Endothelial cell of umbilical vein (primary cell): ENCODE measurements at regions not wholly inside any gene's neighbourhood (a gene's known extent, or its start where the extent isn't known, plus 50 kb on each side); places are given as distances from the start of the nearest gene placed in this dataset.

ENCODE experiments used
- BruUV-seq: library from RNA; stranded (reverse); fragments of 400-500 nt; replicated peaks from 2 replicates; lab custom pipeline; 2021; lab: Mats Ljungman, UMichigan
- CTCF ChIA-PET: fragments of 300-600, 350-600 bp; sonication (Branson Sonifier 250); formaldehyde crosslinking; loops from one replicate; lab custom pipeline; 2021; ENCODE audit warnings: antibody characterized with exemption, inconsistent platforms; lab: Charles Lee
- POLR2A ChIA-PET: fragments of 300-600, 350-600 bp; sonication (Branson Sonifier 250); formaldehyde crosslinking; loops from one replicate; lab custom pipeline; 2021; ENCODE audit warnings: antibody characterized with exemption, inconsistent platforms; lab: Charles Lee
- DNase-seq: peaks from one replicate; pipeline ENCODE4 v3.0.0-alpha.2; 2011; ENCODE audit warnings: low read depth, low spot score
- FAIRE-seq: peaks from 2 replicates; lab custom pipeline; 2011; peaks lifted over from hg19 to GRCh38; lab: Jason Lieb, UNC
- H2AFZ ChIP-seq: 2 replicates; pipeline ENCODE4 v1.6.0; 2012; ENCODE audit warnings: low read depth, low read length, control low read depth, inconsistent platforms
- H3K27ac ChIP-seq: 2 replicates; pipeline ENCODE4 v1.5.1; 2011; ENCODE audit warnings: low read depth, mild to moderate bottlenecking, control low read depth, low read length, moderate library complexity; ENCODE audit not compliant: insufficient read depth
- H3K27me3 ChIP-seq, 2 experiments: 2 replicates each; pipeline versions ENCODE4 v1.6.0 to v1.6.1; 2011; ENCODE audit warnings: low read length in 2 of 2, mixed read lengths in 1 of 2; ENCODE audit not compliant: control insufficient read depth in 2 of 2, insufficient read depth in 2 of 2
- H3K36me3 ChIP-seq, 2 experiments: 2 replicates in 1 of 2; 3 replicates in 1 of 2; pipeline ENCODE4 v1.5.1; 2011; ENCODE audit warnings: low read length in 2 of 2, mild to moderate bottlenecking in 1 of 2, moderate library complexity in 1 of 2; ENCODE audit not compliant: control insufficient read depth in 2 of 2, insufficient read depth in 2 of 2; ENCODE audit errors: extremely low read depth in 1 of 2
- H3K4me1 ChIP-seq: 3 replicates; pipeline ENCODE4 v1.5.1; 2011; ENCODE audit warnings: mild to moderate bottlenecking, low read length; ENCODE audit not compliant: control insufficient read depth, insufficient read depth; ENCODE audit errors: extremely low read depth
- H3K4me2 ChIP-seq: 2 replicates; pipeline ENCODE4 v1.6.1; 2011; ENCODE audit warnings: low read length, control low read depth, mixed read lengths; ENCODE audit not compliant: insufficient read depth
- H3K4me3 ChIP-seq, 3 experiments: fragments of 200-600 bp in 1 of 3; sonication (generic), shearing (Covaris generic) in 1 of 3; replicated peaks in 1 of 3; 2 replicates each; pipeline ENCODE4 v1.5.1; 2011 to 2016; ENCODE audit warnings: control low read depth in 3 of 3, low read length in 3 of 3, mild to moderate bottlenecking in 2 of 3, inconsistent platforms in 1 of 3, low read depth in 1 of 3, moderate library complexity in 1 of 3; ENCODE audit not compliant: insufficient read depth in 1 of 3
- H3K79me2 ChIP-seq: 2 replicates; pipeline ENCODE4 v1.6.0; 2012; ENCODE audit warnings: low read length, inconsistent platforms; ENCODE audit not compliant: control insufficient read depth, insufficient read depth
- H3K9ac ChIP-seq: replicated peaks from 2 replicates; pipeline ENCODE3; 2011; ENCODE audit warnings: low read length, control low read depth; ENCODE audit not compliant: insufficient read depth; ENCODE audit errors: extremely low read depth
- H3K9me1 ChIP-seq: replicated peaks from 3 replicates; pipeline ENCODE4 v1.6.0; 2011; ENCODE audit warnings: mild to moderate bottlenecking, low read length; ENCODE audit not compliant: control insufficient read depth, insufficient read depth; ENCODE audit errors: extremely low read depth
- H3K9me3 ChIP-seq: replicated peaks from 2 replicates; pipeline ENCODE4 v1.5.1; 2012; ENCODE audit warnings: low read length, inconsistent platforms; ENCODE audit not compliant: control insufficient read depth, insufficient read depth
- H4K20me1 ChIP-seq: replicated peaks from 2 replicates; pipeline ENCODE3; 2011; ENCODE audit warnings: mild to moderate bottlenecking, low read length; ENCODE audit not compliant: control insufficient read depth, insufficient read depth; ENCODE audit errors: extremely low read depth
- EZH2 ChIP-seq: IDR thresholded peaks from 2 replicates; pipeline ENCODE4 v1.6.1; 2012; ENCODE audit warnings: borderline replicate concordance, low read depth, mild to moderate bottlenecking, moderate library complexity, low read length, inconsistent platforms; ENCODE audit not compliant: severe bottlenecking
- FOS ChIP-seq: IDR thresholded peaks from 2 replicates; pipeline ENCODE4 v1.6.1; 2011; ENCODE audit warnings: mild to moderate bottlenecking, low read length, moderate library complexity, borderline replicate concordance; ENCODE audit not compliant: insufficient read depth
- JUN ChIP-seq: IDR thresholded peaks from 2 replicates; pipeline ENCODE4 v1.6.1; 2011; ENCODE audit warnings: borderline replicate concordance, low read depth; ENCODE audit not compliant: insufficient read length, insufficient read depth
- MYC ChIP-seq: IDR thresholded peaks from one replicate; pipeline ENCODE4 v1.6.1; 2011; ENCODE audit warnings: mild to moderate bottlenecking, low read depth, low read length
- POLR2AphosphoS5 ChIP-seq: IDR thresholded peaks from 2 replicates; pipeline ENCODE4 v1.6.1; 2012; ENCODE audit warnings: low read depth, mild to moderate bottlenecking, control low read depth, low read length, moderate library complexity; ENCODE audit not compliant: insufficient read depth
- dilution Hi-C: fragments of 300-500 bp; cut with MboI; formaldehyde crosslinking; loops from one replicate; pipeline ENCODE4 v1.15.0; 2019; ENCODE audit warnings: low sequenced_read_pairs; ENCODE audit not compliant: extremely low pct_ligation_motif_present
- intact Hi-C: fragments of 100-400 bp; cut with micrococcal nuclease; formaldehyde crosslinking; loops from one replicate; pipeline ENCODE4 v1.10.0; 2022

- H4K20me1 ChIP-seq, result no peaks in the 10 kb centered on the region
- H3K9ac ChIP-seq, result no peak overlapping the region
- H3K36me3 ChIP-seq, result no peaks in the 10 kb centered on the region
- POLR2A ChIA-PET, result no interaction called here
- no TSS peak for BruUV-seq
- no peaks in the 10 kb centered on the region for H3K79me2 ChIP-seq
- DNase-seq, result no peak
- H3K4me1 ChIP-seq, result no peaks in the 10 kb centered on the region
- no peaks in the 10 kb centered on the region for H3K9me1 ChIP-seq
- TF ChIP-seq FOS (no peak), EZH2 (no peak), POLR2AphosphoS5 (no peak)
- no peaks in the 10 kb centered on the region for H3K9me3 ChIP-seq
- FAIRE-seq, result no peak
- H3K4me2 ChIP-seq, result no peak overlapping the region
- H3K4me3 ChIP-seq, result no peak overlapping the region
- no peak overlapping the region for H2AFZ ChIP-seq
- no peak overlapping the region for H3K27ac ChIP-seq
- dilution Hi-C loops, result no loop called here
- CTCF ChIA-PET, result no interaction called here
- intact Hi-C loops, result no loop called here
- H3K27me3 ChIP-seq, result no peaks in the 10 kb centered on the region
Measured at GRCh38 chr15:53224371-53224770, 434.2 kb upstream of the ONECUT1 start.

DNA sequence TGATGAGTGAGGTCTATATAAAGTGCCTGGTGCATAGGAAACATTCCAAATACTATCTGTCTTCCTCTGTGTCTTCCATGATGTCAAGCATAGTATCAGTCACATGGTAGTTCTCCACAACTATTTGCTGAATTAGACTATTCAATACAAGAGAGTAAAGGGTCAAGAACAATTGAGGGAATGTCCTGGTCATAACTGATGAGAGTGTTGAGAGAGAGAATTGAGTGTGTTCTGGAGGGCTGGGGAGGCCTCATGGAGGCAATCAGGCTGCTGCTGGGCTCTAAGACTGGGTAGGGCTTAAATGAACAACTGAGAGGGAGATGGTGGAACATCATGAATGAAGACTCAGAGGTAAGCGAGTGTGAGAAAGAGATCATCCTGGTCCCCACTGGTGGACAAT is 433.7 kb upstream of the ONECUT1 start:
- no TSS peak for BruUV-seq
- TF ChIP-seq POLR2AphosphoS5, result no peak
- no peak for TF ChIP-seq JUN
- TF ChIP-seq EZH2, result no peak
- no peak for TF ChIP-seq MYC
- CTCF ChIA-PET, result no interaction called here

More for the DNA sequence above, 433.7 kb upstream of the ONECUT1 start:
- Histone ChIP-seq H4K20me1 (no peaks in the 10 kb centered on the region), H3K27ac (no peak overlapping the region), H3K36me3 (no peaks in the 10 kb centered on the region), H3K4me1 (no peaks in the 10 kb centered on the region), H3K9ac (no peak overlapping the region), H3K4me3 (no peak overlapping the region), H2AFZ (no peak overlapping the region), H3K9me1 (no peaks in the 10 kb centered on the region), H3K79me2 (no peaks in the 10 kb centered on the region), H3K4me2 (no peak overlapping the region), H3K27me3 (no peaks in the 10 kb centered on the region), H3K9me3 (no peaks in the 10 kb centered on the region)
- intact Hi-C loops, result no loop called here
- DNase-seq (no peak), FAIRE-seq (no peak)
- POLR2A ChIA-PET, result no interaction called here
- dilution Hi-C loops, result no loop called here
